ENCODE measurements at regions not wholly inside any gene's neighbourhood (a gene's known extent, or its start where the extent isn't known, plus 50 kb on each side); places are given as distances from the start of the nearest gene placed in this dataset.

GRCh38 chr6:105810922-105811482 is 275.1 kb upstream of the PRDM1 start:
- intact Hi-C loops (cut with micrococcal nuclease) = no loop called here
- no peak for TF ChIP-seq CTCF (IDR thresholded peaks at IDR 0.05; ENCODE audit: borderline replicate concordance)
- H3K4me1 ChIP-seq = peaks cover 18% of the 10 kb centered on the region
- H3K4me3 ChIP-seq = no peak overlapping the region
- no peaks in the 10 kb centered on the region for H3K36me3 ChIP-seq
- no peaks in the 10 kb centered on the region for H3K9me3 ChIP-seq (replicated peaks)
- H3K27me3 ChIP-seq (ENCODE audit: low read depth) = peaks cover 27% of the 10 kb centered on the region
- H3K27ac ChIP-seq (replicated peaks) = peak overlapping the region; percentile 38
- DNase-seq = no peak

DNA sequence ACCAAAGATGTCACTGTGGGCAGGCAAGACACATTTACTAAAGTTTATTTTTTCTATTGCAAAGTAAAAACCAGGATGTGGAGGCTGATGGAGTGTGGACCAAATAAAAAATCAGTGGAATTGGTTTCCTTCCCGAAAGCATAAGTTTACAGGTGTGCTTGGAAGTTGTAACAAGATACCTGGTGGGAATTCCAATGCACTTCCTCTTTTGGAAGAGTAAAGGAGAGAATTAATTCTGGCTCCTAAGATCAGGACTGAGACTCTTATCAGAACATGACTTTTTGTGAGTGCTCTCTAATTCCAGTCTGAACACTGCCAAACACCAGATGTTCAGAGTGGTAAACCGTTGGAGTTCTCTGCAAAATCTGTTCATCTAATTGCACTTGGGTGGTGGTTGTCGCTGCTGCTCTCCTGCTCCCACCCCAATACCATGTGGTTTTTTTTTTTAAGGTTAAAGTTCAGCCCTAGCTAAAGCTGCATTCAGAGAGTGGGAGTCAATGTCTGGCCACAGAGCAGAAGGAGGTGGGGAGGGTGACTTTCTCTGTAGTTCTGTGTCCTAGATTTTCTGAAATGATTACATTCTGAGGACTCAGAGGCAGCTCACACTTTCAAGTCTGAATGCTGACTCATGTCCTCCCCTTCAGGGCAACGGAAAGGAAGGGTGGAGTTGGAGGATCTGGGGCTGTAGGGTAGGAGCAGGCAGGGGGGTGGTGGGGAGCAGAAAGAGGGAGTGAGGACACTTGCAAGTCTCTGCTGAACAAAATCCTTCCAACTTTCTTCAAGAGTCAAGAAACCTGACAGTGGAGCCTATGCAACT is 275.8 kb upstream of the PRDM1 start:
- H3K27ac ChIP-seq (replicated peaks) = peak overlapping the region; percentile 38
- H3K9me3 ChIP-seq (replicated peaks) = no peaks in the 10 kb centered on the region
- TF ChIP-seq CTCF (IDR thresholded peaks at IDR 0.05; ENCODE audit: borderline replicate concordance) = no peak
- H3K27me3 ChIP-seq (ENCODE audit: low read depth) = peaks cover 27% of the 10 kb centered on the region
- intact Hi-C loops (cut with micrococcal nuclease) = no loop called here
- DNase-seq = peak; percentile 27
- no peaks in the 10 kb centered on the region for H3K36me3 ChIP-seq
- H3K4me1 ChIP-seq = peaks cover 18% of the 10 kb centered on the region
- H3K4me3 ChIP-seq = no peak overlapping the region

- Histone ChIP-seq H3K4me3 (no peak overlapping the region), H3K4me1 (peaks cover 18% of the 10 kb centered on the region), H3K27ac (replicated peaks) (no peak overlapping the region), H3K27me3 (ENCODE audit: low read depth) (peaks cover 10% of the 10 kb centered on the region), H3K9me3 (replicated peaks) (no peaks in the 10 kb centered on the region), H3K36me3 (no peaks in the 10 kb centered on the region)
- TF ChIP-seq CTCF (IDR thresholded peaks at IDR 0.05; ENCODE audit: borderline replicate concordance) = no peak
- intact Hi-C loops (cut with micrococcal nuclease) = no loop called here
- no peak for DNase-seq
These were observed 277.6 kb upstream of the PRDM1 start for GRCh38 chr6:105808571-105808970.

DNA sequence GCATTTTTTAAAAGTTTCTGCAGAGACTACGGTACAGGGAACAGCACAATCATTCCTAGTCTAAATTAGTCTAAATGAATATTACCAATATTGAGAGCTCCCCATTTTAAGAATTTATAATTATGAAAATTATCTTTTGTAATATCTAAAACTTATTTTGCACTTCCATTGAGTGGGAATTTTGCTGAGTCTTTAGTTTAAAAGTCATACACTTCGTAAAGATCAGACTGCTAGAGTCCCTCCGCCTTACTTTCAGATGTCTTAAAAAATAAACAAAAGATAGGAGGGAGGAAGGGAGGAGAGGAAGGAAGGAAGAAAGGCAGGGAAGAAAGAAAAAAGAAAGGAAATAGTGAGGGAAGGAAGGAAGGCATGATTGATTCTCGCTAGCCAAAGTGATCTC is 278.2 kb upstream of the PRDM1 start:
- Histone ChIP-seq H3K4me1 (peaks cover 18% of the 10 kb centered on the region), H3K27me3 (ENCODE audit: low read depth) (peaks cover 9% of the 10 kb centered on the region), H3K36me3 (no peaks in the 10 kb centered on the region), H3K9me3 (replicated peaks) (no peaks in the 10 kb centered on the region), H3K27ac (replicated peaks) (no peak overlapping the region), H3K4me3 (no peak overlapping the region)
- intact Hi-C loops (cut with micrococcal nuclease) = no loop called here
- DNase-seq = no peak
- TF ChIP-seq CTCF (IDR thresholded peaks at IDR 0.05; ENCODE audit: borderline replicate concordance) = no peak

DNA sequence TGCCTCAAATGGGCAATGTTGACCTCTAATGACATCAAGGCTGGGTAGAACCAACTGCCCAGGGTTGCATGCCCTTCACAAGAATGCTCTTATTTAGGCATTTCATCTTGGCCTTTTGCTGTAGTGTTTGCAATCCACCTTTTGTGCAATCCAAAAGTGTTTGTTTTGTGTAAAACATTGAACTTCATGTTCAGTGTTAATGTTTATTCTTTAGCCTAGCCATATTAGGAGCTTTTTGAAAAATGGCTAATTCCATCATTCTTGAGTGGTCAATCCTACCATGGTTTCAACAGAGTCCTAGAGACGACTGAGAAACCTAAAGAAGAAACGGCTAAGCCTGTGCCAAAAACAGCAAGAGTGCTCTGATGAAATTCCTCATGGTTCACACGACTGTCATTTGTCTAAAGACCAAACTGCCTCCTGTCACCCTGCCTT is 279.6 kb upstream of the PRDM1 start:
- no peaks in the 10 kb centered on the region for H3K27me3 ChIP-seq (ENCODE audit: low read depth)
- DNase-seq = no peak
- TF ChIP-seq CTCF (IDR thresholded peaks at IDR 0.05; ENCODE audit: borderline replicate concordance) = no peak
- H3K9me3 ChIP-seq (replicated peaks) = peaks cover 9% of the 10 kb centered on the region
- intact Hi-C loops (cut with micrococcal nuclease) = no loop called here
- peaks cover 18% of the 10 kb centered on the region for H3K4me1 ChIP-seq
- no peak overlapping the region for H3K27ac ChIP-seq (replicated peaks)
- no peaks in the 10 kb centered on the region for H3K36me3 ChIP-seq
- H3K4me3 ChIP-seq = no peak overlapping the region

Data from left ventricle myocardium inferior (tissue), 1 donor.